GM18868 (cell line): ENCODE measurements at regions not wholly inside any gene's neighbourhood (a gene's known extent, or its start where the extent isn't known, plus 50 kb on each side); places are given as distances from the start of the nearest gene placed in this dataset.

Experiments
- ATAC-seq: cut with Tn5 transposase; IDR thresholded peaks from one replicate; pipeline ENCODE4 v1.9.1; 2021; ENCODE audit warnings: mild to moderate bottlenecking, moderate library complexity; ENCODE audit not compliant: unreplicated experiment

DNA sequence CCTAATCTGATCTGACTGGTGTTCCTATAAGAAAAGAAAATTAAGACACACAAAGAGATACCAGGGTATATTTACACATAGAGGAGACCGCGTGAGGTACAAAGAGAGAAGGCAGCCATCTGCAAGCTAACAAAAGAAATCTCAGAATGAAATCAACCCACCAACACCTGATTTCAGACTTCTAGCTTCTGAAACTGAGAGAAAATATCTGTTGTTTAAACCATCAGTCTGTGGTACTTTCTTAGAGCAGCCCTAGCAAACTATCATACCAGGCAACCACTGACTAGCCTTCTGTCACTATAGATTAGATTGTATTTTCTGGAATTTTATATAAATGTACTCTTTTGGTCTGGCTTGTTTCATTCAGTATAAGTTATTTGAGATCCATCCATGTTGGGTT is 779.3 kb upstream of the ACO1 start:
- ATAC-seq = no peak

DNA sequence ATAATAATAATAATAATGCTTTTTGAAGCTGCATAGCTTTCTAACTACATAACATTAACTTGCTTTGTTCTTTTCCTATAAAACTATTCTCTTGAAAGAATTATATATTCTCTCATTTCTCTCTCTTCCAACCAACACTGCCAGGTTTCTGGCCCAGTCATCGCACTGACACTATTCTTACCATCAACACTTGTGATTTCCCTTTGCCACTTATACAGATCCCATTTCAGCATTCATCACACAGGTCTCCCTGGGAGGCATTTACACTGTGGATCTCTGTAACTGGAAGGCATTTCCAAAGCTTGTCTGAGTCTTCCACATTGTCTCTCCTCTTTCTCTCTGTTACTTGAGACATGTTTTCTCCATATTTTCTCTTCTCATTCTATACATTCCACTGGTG is 777.8 kb upstream of the ACO1 start:
- ATAC-seq = no peak

DNA sequence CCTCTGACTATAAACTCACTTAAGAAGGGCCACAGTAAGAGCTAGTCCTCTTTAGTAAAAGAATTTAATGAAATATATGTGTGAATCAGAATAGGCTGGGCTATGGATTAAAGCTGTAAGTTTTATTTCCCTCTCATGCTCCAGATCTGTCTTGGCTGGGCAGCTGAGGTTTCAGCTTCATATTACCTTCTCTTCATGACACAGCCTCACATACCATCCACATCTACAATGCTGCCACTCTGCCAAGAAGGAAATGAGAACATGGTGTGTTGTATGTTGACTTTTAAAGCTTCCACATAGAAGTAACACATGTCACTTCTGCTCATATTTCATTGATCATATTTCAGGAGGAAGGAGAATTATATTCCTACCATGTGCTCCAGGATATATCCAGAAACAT is 776.0 kb upstream of the ACO1 start:
- ATAC-seq = no peak

- ATAC-seq = no peak
These were observed 775.6 kb upstream of the ACO1 start for GRCh38 chr9:31608881-31609280.

- no peak for ATAC-seq
These were observed 772.0 kb upstream of the ACO1 start for GRCh38 chr9:31612336-31613030.

GRCh38 chr9:31615966-31616365 is 768.5 kb upstream of the ACO1 start:
- ATAC-seq = no peak

DNA sequence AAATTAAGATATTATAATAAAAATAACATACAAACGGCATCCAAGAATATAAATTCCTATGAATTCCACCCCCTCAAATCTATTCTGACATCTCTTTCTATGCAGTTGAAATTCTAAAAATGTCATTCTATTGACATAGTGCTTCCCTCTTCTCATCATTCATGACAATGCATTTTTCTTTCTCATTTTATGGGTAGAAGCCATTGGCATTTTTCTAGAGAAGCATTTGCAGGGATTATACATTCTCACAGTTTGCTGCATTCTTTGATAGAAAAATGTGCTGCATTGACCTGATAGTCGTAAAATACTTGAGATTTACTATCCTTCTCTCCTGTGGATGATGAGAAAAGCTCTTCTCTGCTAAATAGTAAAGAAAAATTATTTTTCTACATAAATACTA is 760.9 kb upstream of the ACO1 start:
- no peak for ATAC-seq

DNA sequence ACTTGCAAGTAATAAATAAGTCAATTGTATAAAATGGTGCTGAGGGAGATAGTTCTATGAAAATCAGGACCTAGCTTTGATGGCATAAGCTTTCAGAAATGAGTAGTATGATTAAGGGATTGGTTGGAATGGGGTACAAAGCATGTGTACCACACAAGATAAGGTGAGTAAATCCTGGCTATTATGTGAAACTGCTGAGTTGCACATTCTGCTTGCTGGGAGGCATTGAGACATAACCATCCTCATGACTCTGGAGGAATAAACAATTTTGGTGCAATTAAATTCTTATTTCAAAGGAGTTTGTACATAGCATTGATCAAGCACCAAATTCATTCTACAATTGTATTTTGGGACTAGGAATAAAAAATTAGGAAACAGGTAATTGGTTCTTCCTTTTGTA is 755.2 kb upstream of the ACO1 start:
- ATAC-seq = no peak

DNA sequence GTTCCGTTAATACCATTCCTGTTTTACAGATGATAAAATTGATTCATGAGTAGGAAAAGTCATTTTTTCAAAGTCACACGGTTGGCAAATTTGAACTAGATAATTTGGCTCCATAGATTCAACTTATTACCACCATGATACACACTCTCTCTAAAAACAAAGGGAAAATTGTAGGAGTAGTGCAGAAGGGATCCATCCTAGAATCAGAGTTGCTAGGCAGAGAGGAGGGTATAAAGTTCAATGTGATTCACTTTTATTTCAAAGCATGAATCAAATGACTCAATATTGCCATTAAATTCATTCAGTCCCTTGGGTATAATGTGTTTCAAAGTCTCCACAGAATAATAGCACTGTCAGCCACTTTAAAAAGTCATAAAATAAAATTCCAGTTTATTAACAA is 747.2 kb upstream of the ACO1 start:
- ATAC-seq = no peak

GRCh38 chr9:31637861-31638260 is 746.6 kb upstream of the ACO1 start:
- ATAC-seq = no peak

DNA sequence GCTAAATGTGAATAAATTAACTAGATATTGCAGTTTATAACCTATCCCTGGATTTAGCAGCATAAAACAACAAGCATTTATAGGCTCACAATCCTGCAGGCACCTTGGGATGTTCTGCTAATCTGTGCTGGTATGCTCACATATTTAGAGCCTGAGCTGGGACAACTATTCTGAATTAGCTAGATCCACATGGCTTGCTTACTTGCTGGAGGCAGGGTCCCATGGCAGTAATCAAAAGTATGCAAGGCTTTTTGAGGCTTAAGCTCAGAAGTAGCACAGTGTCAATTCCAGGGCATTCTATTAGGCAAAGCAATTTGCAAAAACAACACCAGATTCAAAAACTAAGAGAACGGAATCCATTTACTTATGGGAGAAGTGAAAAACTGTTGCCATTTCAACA is 745.0 kb upstream of the ACO1 start:
- no peak for ATAC-seq

- no peak for ATAC-seq
These were observed 715.1 kb upstream of the ACO1 start for GRCh38 chr9:31669311-31669710.

- ATAC-seq = no peak
These were observed 713.4 kb upstream of the ACO1 start for GRCh38 chr9:31671011-31671410.

GRCh38 chr9:31674264-31674663 is 710.2 kb upstream of the ACO1 start:
- ATAC-seq = no peak

DNA sequence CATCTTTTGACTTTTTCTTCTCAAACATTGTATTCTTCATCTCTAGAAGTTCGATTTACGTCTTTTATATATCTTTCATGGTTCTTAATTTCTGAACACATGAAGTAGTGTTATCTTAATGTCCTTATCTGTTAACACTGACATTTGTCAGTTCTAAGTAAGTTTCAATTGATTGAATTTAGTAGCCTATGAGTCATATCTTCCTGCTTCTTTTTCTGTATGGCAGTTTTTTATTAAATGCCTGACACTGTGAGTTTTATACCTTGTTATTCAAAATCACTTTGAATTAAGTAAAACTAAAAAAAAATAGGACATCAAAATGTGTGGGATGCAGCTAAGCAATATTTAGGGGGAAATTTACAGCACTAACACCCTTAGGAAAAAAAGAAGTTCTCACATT is 707.0 kb upstream of the ACO1 start:
- no peak for ATAC-seq

DNA sequence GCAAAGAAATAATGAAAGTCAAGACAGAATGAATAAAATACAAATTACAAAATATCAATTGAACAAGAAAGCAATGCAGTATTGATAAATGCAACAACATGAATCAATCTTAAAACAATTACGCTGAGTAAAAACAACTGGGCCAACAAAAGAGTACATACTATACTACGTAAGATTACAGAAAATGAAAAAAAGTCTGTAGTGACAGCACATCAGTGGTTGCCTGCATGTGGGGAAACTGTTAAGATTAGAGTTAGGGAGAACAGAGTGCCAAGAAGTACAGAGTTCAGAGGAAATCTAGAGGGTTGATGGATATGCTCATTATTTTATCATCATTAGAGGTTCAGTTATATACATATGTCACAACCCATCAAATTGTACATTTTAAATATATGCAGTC is 706.6 kb upstream of the ACO1 start:
- no peak for ATAC-seq

GRCh38 chr9:31683116-31683515 is 701.3 kb upstream of the ACO1 start:
- ATAC-seq = no peak

- no peak for ATAC-seq
These were observed 686.5 kb upstream of the ACO1 start for GRCh38 chr9:31697956-31698355.

- no peak for ATAC-seq
These were observed 684.6 kb upstream of the ACO1 start for GRCh38 chr9:31699836-31700235.

GRCh38 chr9:31700252-31701045 is 684.0 kb upstream of the ACO1 start:
- no peak for ATAC-seq

- no peak for ATAC-seq
These were observed 681.5 kb upstream of the ACO1 start for GRCh38 chr9:31702957-31703356.

DNA sequence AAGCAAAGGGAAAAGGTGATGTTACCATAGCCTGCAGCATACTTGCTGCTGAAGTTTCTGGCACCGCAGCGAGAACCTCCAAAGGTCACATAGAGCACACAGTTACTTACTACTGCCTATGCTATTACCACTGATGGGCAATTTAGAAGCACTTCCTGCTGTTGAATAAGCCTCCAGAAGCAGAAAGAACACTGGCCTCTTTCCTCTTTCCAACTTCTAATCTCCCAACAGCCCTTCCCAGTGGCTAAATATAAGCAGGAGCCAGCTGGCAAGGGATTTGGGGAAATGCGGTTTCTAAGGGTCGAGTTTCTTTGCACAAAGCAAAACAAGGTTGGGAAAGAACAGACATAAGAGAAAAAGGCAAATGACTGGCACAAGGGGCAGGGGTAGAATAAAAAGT is 669.2 kb upstream of the ACO1 start:
- no peak for ATAC-seq

GRCh38 chr9:31719262-31719661 is 665.2 kb upstream of the ACO1 start:
- no peak for ATAC-seq
